ENCODE measurements at regions not wholly inside any gene's neighbourhood (a gene's known extent, or its start where the extent isn't known, plus 50 kb on each side); places are given as distances from the start of the nearest gene placed in this dataset.

- TF ChIP-seq CTCF (IDR thresholded peaks at IDR 0.05; ENCODE audit: insufficient read depth, low read length, poor library complexity, severe bottlenecking) (no peak), EZH2phosphoT487 (conservative IDR thresholded peaks at IDR 0.05; ENCODE audit: low read length) (no peak)
These were observed 71.2 kb upstream of the PELI2 start for GRCh38 chr14:56046996-56047395.
